AG09319 (cell line): ENCODE measurements at regions not wholly inside any gene's neighbourhood (a gene's known extent, or its start where the extent isn't known, plus 50 kb on each side); places are given as distances from the start of the nearest gene placed in this dataset.

ENCODE experiments used
- DNase-seq: peaks from one replicate; pipeline ENCODE4 v3.0.0-alpha.2; 2010; ENCODE audit warnings: low read depth; ENCODE audit errors: extremely low read depth
- TF ChIP-seq, protein P1 (sequence below): IDR thresholded peaks from 2 replicates; pipeline ENCODE4 v1.5.1; 2011; ENCODE audit warnings: low read depth, mild to moderate bottlenecking, inconsistent platforms, low read length, moderate library complexity

DNA sequence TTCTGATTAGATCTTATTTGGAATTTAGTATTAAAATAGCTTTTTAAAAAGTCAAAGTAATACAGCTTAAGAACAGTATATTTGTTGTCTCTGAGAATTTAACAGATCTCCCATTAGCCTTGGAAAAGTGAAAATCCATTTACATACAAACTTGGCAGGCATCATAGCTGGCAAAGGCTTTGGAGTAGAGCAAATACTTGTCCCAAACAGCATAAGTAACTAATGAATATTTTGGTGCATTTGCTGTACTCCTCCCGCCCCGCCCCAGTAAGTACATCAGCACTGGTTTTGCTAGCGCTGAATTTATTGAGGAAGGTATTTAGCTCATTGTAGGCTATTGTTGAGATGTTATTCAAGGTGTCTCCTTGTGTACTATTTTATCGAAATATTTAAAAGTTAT, 417.7 kb upstream of the KAZN start:
- DNase-seq = no peak
- TF ChIP-seq, protein P1, sequence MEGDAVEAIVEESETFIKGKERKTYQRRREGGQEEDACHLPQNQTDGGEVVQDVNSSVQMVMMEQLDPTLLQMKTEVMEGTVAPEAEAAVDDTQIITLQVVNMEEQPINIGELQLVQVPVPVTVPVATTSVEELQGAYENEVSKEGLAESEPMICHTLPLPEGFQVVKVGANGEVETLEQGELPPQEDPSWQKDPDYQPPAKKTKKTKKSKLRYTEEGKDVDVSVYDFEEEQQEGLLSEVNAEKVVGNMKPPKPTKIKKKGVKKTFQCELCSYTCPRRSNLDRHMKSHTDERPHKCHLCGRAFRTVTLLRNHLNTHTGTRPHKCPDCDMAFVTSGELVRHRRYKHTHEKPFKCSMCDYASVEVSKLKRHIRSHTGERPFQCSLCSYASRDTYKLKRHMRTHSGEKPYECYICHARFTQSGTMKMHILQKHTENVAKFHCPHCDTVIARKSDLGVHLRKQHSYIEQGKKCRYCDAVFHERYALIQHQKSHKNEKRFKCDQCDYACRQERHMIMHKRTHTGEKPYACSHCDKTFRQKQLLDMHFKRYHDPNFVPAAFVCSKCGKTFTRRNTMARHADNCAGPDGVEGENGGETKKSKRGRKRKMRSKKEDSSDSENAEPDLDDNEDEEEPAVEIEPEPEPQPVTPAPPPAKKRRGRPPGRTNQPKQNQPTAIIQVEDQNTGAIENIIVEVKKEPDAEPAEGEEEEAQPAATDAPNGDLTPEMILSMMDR = no peak

- TF ChIP-seq, protein P1 = no peak
These were observed 417.2 kb upstream of the KAZN start for GRCh38 chr1:14181191-14181795.

GRCh38 chr1:14182856-14183255, 415.6 kb upstream of the KAZN start:
- TF ChIP-seq, protein P1 = no peak
- no peak for DNase-seq

More at GRCh38 chr1:14181191-14181795, 417.2 kb upstream of the KAZN start:
- DNase-seq = no peak

- TF ChIP-seq, protein P1 = no peak
- no peak for DNase-seq
These were observed 415.2 kb upstream of the KAZN start for GRCh38 chr1:14183329-14183728.

- TF ChIP-seq, protein P1 = no peak
- DNase-seq = no peak
These were observed 414.0 kb upstream of the KAZN start for GRCh38 chr1:14184454-14184853.

DNA sequence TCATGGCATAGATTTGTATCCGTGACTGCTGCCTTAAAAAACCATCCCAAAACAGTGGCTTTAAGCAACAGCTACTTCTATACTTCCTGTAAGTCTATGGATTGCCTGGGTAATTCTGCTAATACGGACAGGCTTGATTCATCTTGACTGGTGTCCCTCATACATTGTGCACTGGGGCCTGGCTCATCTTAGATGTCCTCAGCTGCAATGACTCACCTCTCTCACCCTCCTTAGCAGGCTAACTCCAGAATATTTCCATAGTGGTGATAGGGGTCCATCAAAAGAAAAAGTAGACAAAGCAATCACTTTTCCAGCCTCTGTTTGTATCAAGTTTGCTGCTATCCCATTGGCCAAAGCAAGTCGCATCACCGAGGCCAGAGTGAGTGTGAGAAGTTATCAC, 409.1 kb upstream of the KAZN start:
- no peak for DNase-seq
- TF ChIP-seq, protein P1 = no peak

DNA sequence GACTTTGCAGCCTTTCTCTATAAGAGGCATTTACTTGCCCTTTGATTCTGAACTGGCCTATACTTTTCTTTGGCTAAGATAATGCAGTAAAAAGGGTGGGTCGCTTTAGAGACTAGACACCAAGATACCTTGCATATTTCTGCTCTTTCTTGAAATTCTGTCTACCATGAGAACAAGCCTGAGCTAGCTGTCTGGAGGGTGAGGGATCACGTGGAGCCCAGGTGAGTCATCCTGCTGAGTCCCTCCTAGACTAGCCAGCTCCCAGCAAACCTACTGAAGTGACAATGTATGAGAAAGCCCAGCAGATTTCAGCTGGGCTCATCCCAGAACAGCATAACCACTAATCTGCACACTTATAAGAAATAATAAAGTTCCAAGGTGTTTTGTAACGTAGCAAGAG, 408.0 kb upstream of the KAZN start:
- TF ChIP-seq, protein P1 = no peak
- no peak for DNase-seq
